ENCODE measurements at regions not wholly inside any gene's neighbourhood (a gene's known extent, or its start where the extent isn't known, plus 50 kb on each side); places are given as distances from the start of the nearest gene placed in this dataset.

DNA sequence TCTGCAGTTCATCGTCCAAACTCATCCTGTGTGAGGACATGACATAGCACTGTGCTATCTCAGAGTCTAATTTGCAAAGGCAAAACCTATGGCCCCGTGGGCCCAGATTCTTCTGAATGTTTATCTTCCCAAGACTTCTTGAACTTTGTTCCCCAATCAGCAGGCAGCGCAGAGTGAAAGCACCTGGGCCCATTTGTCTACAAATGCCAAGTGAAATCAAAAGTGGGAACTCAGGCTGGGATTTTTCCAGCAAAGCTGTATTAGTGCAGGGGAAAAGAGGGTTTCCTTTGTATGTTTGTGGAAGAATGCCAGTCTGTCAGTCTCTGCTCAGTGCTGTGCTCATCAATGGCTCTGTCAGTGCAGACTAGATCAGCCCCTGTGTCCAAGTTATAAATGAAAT is 55.8 kb downstream of the FOXD1 start:
- TF ChIP-seq, protein P1, sequence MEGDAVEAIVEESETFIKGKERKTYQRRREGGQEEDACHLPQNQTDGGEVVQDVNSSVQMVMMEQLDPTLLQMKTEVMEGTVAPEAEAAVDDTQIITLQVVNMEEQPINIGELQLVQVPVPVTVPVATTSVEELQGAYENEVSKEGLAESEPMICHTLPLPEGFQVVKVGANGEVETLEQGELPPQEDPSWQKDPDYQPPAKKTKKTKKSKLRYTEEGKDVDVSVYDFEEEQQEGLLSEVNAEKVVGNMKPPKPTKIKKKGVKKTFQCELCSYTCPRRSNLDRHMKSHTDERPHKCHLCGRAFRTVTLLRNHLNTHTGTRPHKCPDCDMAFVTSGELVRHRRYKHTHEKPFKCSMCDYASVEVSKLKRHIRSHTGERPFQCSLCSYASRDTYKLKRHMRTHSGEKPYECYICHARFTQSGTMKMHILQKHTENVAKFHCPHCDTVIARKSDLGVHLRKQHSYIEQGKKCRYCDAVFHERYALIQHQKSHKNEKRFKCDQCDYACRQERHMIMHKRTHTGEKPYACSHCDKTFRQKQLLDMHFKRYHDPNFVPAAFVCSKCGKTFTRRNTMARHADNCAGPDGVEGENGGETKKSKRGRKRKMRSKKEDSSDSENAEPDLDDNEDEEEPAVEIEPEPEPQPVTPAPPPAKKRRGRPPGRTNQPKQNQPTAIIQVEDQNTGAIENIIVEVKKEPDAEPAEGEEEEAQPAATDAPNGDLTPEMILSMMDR (IDR thresholded peaks at IDR 0.05), result no peak
- no peak for TF ChIP-seq POLR2A (IDR thresholded peaks at IDR 0.05)
